ENCODE measurements at regions not wholly inside any gene's neighbourhood (a gene's known extent, or its start where the extent isn't known, plus 50 kb on each side); places are given as distances from the start of the nearest gene placed in this dataset.

DNA sequence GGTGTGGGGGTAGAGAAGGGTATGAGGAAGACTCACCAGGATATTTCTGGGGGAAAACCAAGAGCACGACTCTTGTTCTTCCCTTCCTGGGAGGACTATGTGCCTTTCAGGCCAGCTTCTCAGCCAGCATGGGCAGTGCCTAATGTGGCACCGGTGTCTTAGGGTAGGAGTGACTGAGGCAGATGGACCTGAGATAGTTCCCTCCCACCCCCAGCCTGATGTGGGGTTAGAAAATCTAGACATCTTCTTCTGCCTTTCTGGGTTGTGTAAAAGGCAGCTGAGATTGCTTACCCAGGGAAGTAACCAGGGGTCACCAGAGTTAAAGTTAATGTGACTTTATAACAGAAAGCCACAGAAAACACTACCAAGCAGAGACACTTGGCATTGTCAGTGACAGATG lies 127.3 kb downstream of the TMA16 start:
- no peak for DNase-seq (ENCODE audit: extremely low read depth, low read depth)

DNA sequence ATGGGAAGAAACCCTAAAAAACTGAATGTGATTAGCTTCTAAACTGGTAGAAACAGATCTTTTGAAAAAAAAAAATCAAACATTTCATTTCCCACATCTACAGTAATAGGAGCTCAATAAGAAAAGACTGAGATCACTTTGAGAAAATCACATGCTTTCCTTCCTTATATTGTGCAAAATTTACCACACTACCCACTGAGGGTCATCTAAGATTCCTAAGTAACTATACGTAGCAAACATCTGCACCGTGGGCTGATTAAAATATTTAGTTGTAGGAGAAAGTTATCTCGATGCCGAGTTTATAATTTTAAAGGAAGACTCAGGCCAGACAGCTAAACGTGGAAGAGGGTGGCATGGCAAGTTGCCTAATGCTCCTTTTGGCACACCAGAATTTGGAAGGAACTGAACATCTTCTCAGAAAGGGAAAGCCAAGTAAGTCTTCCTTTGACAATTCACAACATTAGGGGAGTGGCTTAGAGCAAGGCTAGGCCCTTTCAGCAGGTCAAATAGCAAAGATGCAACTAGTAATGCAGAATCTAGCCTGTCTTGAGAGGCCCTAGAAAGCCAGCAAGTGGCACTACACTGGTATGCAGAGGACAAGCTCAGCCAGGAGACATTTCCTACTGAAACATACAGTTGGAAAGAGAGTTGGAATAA lies 128.0 kb downstream of the TMA16 start:
- DNase-seq (ENCODE audit: extremely low read depth, low read depth): no peak

DNA sequence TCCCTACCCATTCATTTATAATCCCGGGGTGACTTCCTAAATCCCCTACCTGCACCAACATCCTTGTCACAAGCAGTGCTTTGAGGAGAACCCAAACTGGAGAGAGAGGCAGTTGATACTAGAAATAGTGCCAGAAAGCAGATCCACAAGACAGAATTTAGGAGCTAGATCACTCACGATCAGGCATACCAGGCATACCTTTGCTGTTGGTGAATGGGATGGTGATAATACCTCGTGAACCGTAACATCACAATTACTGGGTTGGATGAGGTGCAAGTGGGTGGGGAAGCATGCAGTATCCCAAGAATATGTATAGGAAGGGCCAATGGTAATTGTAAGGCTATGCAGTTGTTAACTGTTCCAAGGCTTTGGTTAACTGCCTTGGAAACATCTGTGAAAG lies 129.3 kb downstream of the TMA16 start:
- no peak for DNase-seq (ENCODE audit: extremely low read depth, low read depth)

DNA sequence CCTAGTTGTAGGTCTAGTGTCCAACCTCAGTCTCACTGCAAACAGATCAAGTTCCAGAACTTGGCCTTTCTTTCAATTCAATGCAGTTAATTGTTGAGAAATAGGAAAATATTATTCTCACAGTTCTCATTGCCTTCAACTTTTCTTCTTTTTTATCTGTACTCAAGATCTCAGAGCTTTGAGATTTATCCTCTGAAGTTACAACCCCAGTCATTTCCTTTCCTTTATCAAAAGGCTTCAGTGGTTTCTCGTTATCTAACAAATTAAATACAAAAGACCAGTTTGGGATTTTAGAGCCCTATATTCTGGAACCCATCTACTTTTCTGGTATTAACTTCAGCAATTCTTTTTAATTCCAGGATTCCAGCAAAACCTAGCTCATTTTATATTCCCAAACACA lies 130.2 kb downstream of the TMA16 start:
- no peak for DNase-seq (ENCODE audit: extremely low read depth, low read depth)

DNA sequence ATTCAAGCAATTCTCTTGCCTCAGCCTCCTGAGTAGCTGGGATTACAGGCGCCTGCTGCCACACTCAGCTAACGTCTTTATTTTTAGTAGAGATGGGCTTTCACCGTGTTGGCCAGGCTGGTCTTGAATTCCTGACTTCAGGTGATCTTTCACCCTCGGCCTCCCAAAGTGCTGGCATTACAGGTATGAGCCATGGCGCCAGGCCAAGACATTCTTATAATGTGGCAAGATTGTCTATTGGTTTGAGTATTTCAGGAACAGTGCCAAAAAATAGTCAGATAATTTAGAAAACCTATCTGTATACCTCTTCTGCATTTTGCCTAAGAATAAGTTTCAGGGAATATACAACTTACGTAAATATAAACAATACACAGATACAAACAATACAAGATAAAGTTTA lies 136.8 kb downstream of the TMA16 start:
- DNase-seq (ENCODE audit: extremely low read depth, low read depth): no peak

DNA sequence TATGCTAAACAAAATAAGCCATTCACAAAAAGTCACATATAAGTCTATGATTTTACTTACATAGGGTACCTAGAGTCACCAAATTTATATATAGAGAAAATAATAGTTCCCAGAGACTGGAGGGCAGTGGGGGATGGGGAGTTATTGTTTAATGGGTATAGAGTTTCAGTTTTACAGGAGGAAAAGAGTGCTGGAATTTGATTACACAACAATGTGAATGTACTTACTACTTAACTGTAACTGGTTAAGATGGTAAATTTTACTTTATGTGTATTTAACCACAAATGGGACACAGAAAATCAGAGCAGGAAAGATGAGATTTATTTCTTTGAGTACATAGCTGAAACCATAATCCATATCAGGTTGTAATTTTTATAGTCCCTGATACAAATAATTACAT lies 144.4 kb downstream of the TMA16 start:
- DNase-seq (ENCODE audit: extremely low read depth, low read depth): no peak

- DNase-seq (ENCODE audit: extremely low read depth, low read depth): no peak
Observed at GRCh38 chr4:163649557-163650091, 155.1 kb downstream of the TMA16 start.

DNA sequence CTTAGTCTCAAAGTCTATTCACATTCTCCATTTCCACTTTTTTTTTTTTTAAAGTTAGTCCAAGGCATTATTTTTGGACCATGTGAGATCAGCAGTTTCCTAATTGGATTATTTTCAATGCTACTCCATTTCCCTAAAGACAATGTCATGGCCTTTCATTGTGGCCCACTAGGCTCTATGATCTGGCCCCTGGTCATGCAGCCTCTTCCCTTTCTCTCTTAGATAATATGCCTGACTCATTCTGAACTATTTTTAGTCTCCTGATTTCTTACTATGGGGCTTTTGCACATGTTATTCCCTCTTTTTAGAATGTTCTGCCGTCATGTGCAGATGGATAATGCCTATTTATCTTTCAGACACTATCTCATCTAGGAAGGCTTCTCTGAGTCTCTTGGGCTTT lies 157.3 kb downstream of the TMA16 start:
- DNase-seq (ENCODE audit: extremely low read depth, low read depth): no peak

DNA sequence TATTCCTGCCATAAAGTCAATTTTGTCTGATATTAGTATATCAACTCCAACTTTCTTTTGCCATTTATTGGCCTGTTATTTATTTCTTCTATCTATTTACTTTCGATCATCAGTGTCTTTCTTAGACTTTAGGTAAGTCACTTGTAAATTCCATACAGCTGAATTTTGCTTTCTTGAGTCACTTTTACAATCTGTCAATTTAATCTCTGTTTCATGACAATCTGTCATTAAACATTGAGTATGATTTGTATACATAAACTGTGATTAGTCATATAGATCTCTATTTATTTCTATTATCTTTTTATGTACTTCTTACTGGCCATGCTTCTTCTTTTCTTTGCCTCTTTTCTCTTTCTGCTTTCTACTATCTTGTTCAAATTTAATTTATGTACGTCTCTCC lies 160.1 kb downstream of the TMA16 start:
- no peak for DNase-seq (ENCODE audit: extremely low read depth, low read depth)

DNA sequence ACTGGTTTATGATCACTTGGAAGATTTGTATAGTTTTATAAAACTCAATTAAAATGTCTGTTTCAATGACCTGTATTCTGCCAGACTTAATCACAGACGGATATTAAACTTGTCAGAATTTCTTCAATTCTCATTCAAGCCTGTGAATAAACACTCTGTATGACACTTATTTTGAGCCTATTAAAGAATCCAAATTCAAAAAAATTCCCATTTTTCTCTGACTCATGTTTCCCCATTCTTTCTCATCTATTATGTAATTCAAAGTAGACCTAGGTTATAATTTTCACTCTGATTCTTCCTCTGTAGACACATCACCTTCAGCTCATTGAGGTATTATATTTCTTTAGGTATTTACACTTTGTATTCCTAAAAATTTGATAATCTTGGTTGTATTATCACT lies 166.1 kb downstream of the TMA16 start:
- no peak for DNase-seq (ENCODE audit: extremely low read depth, low read depth)

- DNase-seq (ENCODE audit: extremely low read depth, low read depth): no peak
Observed at GRCh38 chr4:163662768-163663167, 168.3 kb downstream of the TMA16 start.

- DNase-seq (ENCODE audit: extremely low read depth, low read depth): no peak
Observed at GRCh38 chr4:163663454-163664225, 169.2 kb downstream of the TMA16 start.

GRCh38 chr4:163665101-163665500 lies 170.6 kb downstream of the TMA16 start:
- DNase-seq (ENCODE audit: extremely low read depth, low read depth): no peak

GRCh38 chr4:163665521-163666331 lies 171.2 kb downstream of the TMA16 start:
- no peak for DNase-seq (ENCODE audit: extremely low read depth, low read depth)

DNA sequence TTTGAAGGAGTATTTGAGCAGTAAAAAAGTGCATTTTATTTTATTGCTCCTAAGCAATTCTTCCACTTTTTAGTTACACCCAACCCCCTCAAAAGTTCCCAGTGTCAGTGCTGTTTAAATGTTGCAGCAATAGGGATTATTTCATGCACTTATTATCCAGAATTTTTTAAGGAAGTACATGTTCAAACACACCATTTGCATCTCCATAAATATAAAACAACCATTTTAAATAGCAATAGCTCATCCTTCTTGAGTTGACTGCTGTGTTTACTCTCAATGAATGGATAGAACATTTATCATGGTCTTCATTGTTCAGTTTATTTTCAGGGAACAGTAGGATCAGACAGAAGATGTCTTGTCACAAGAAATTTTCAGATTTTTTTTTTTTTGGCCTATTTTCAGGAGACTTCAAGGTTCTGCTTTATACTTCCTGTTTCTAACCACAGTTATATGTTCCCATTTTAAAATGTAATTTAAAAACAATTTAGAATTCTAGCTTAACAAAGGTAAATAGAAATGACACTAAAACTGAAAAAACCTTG lies 171.9 kb downstream of the TMA16 start:
- DNase-seq (ENCODE audit: extremely low read depth, low read depth): no peak

- no peak for DNase-seq (ENCODE audit: extremely low read depth, low read depth)
Observed at GRCh38 chr4:163672751-163673150, 178.3 kb downstream of the TMA16 start.

GRCh38 chr4:163673848-163674697 lies 179.6 kb downstream of the TMA16 start:
- no peak for DNase-seq (ENCODE audit: extremely low read depth, low read depth)

DNA sequence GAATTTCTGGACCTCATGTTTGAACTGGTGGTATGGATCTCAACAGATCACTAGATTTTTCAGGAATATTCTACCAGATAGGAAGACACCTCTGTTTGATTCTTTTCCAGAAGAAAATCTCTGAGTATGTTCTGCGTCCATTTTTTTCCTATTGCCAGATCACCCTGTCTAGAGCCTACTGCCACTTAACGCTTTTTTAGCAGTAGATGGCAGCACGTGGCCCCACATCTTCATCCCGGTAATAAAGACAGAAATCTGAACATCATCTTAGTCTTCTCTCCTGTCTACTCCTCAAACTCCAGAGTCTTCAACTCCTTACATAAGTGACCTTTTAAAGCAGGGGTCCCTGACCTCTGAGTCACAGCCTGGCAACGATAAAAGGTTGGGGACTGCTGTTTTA lies 184.7 kb downstream of the TMA16 start:
- peak; percentile 37 for DNase-seq (ENCODE audit: extremely low read depth, low read depth)

GRCh38 chr4:163680386-163681098 lies 186.1 kb downstream of the TMA16 start:
- DNase-seq (ENCODE audit: extremely low read depth, low read depth): no peak

All from NCI-H460 (cell line).